ENCODE measurements at regions not wholly inside any gene's neighbourhood (a gene's known extent, or its start where the extent isn't known, plus 50 kb on each side); places are given as distances from the start of the nearest gene placed in this dataset.
A peak's percentile ranks its signal among the peaks of the same experiment; 100 is the strongest.

DNA sequence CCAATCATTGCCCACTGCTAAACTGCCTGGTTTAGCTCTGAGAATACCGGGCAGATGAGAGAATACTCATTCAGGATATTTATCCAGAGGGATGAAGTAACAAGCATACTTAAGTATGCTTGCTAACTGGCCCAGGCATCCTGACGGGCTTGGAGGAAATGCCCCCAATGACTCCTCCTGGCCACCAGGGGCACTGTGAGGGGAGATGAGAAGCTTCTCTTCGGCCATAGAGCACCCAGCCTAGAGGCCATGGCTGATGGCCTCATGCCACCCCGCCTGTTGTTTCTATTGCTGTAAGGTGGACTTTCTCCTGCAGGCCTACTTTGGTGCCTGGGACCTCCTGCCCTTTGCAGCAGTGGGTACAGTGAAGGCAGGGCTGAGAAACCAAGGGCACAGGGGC, 134.5 kb upstream of the FSTL4 start:
- no peak for FAIRE-seq
- no peak for DNase-seq (ENCODE audit: insufficient read length, low spot score)

DNA sequence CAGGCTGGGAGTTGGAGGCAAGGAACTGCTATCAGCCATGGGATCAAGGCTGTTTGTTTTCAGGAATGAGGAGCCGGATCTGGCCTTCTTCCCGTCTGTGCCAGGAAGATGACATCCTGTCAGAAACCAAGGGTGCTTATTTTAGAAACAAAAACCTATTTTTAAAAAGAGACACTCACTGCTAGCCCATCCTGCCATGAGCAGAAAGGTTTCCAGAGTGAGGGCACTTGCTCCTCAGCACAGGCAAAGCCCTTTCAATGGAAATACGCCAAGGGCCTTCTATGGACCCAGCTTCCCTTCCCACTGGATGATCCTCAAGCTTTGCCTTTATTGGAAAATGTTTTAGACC, 132.6 kb upstream of the FSTL4 start:
- DNase-seq (ENCODE audit: insufficient read length, low spot score) (no peak), FAIRE-seq (no peak)

DNA sequence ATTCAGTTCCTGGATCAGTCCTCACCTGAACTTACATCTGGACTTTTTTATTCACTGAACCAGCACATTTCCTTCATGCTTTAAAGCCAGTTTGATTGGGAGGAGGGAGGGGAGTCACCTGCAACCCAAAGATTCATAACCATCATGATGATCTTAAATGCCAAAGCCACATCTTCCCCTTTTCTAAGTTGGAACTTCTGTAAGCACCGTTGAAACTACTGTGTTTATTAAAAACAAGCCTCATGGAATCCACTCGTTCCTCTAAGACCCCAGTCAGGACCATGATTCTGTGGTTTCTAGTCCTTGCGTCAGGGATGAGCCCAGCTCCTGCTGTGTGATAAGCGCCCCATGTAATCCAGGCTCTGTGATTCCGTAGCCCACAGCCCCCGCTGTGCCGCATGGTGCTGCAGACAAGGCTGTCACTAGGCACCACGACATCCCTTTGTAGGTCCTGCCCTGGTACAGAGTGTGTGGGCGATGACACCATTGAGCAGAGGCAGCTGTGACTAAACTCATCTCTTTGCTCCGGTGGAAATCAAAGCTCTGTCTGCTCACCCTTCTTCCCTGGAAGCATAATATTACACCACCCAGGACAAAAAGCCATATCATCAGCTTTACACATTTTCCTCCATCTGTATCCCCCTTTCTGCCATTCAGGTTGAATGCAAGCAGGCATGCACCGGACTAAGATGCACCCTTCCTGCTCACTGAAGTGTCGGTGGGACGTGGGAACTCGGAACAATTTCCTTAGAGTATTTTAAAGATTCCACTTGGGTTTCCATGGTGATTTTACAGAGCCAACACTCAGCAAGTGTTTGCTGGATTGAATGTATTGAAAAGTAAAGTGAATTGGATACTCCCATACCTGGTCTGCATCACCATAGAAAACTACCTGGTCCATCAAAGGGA, 132.0 kb upstream of the FSTL4 start:
- no peak for DNase-seq (ENCODE audit: insufficient read length, low spot score)
- FAIRE-seq, result no peak

DNA sequence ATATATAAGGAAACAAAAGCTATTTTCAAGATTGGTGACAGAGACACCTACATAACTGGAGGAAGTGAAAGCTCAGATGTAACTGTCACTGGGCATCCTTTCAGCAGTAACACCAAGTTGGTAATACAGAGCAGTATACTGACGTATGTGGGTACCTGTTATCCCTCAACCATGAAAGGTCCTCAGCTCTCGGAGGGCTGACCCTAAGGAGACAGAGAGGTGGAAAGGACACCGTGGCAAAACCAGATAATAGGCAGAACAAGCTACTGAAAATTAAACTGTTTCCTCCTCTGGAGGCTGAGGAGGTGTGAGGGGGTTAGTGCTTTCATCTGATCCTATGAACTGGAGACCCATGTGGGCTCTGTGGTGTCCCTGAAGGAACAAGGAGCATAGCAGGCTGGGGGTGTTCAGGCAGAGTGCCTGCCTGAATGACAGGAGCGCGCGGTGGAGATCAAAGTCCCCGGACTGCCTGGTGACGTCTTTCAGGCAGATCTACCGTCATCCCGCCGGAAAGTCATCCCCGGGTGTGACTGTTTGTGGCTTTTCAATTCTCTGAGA, 130.2 kb upstream of the FSTL4 start:
- no peak for DNase-seq (ENCODE audit: insufficient read length, low spot score)
- FAIRE-seq, result no peak

DNA sequence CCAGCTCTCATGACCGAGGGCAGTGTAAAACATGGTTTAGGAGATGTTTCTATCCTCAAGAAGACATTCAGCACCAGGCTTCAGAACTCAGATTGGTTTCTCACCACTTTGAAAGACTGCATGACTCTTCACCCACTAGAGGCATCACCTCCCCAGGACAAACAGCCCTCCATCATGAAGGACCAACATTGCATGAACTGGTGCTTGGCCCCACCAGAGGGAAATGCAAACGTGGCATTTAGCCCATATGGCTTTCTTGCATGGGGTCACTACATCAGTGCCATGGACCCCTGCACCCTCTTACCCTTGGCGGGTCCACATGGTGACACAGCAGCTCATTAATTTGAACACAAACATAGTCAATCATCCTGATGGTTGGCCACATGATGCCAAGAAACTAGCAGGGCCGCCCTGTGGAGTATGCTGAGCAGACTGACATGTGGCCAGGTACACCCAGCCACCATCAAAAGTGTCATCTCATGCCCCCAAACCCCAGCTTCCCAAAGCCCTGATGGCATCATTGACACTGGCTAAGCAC, 129.5 kb upstream of the FSTL4 start:
- DNase-seq (ENCODE audit: insufficient read length, low spot score) (no peak), FAIRE-seq (no peak)

DNA sequence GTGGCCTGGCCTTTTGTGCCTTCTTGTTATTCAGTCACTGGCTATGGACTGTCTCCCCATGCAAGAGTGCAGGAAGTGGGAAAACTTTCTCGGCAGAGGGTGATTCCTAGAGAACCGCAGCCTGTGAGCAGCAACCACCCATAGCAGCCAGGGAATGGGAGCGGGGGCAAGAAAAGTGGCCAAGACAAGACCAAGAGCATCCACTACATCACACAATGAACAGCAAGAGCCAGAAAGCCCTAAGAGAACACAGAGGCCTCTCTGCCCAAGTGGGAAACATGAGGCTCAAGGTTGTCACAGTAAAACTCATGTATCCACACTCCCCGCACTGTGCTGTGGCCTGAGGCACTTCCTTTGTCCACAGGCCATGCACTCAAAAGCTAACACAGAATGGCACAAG, 129.1 kb upstream of the FSTL4 start:
- no peak for DNase-seq (ENCODE audit: insufficient read length, low spot score)
- no peak for FAIRE-seq

DNA sequence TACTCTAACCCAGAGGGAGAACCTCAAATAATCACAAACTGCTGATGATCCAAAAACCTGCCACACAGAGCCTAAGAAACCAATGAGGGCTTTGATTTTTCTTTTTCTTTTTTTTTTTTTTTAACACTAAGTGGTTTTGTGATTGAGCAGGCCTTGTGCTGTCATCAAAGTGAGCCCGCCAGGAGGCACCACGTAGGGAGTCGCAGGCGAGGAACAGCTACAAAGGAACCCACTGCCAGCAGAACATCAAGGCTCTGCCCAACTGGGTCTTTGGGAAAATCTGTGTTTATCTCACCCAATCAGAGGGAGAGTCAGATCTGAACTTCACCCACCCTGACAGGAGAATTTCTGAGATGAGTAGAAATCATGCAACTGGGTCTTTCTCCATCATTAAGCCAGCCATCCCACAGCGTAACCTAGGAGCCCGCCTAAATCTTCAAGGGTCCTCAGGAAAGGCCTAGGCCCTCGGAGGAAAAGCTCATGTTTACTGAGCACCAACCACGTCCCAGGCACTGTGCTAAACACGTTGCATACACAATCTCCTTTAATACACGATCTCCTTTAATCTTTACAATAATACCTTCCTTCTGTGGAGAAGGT, 126.9 kb upstream of the FSTL4 start:
- DNase-seq (ENCODE audit: insufficient read length, low spot score), result no peak
- no peak for FAIRE-seq

DNA sequence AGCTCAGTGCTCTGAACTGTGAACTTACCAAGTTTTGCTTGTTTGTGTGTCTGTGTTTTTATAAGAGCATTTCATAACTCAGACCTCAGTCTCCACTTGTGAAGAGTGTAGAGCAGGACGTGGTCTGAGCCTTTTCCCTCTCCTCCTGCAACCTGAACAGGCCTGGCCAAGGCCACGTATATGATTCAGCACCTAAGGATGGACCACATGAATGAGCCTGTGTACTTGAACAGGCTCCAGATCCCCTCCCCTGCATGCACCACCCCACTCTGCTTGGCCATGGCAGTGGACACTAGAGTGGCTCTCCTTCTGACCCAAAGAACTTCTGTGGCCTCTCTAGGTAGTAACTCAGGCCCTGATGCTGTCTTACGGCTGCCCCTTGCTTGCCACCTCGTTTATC, 125.9 kb upstream of the FSTL4 start:
- FAIRE-seq (no peak), DNase-seq (ENCODE audit: insufficient read length, low spot score) (no peak)

DNA sequence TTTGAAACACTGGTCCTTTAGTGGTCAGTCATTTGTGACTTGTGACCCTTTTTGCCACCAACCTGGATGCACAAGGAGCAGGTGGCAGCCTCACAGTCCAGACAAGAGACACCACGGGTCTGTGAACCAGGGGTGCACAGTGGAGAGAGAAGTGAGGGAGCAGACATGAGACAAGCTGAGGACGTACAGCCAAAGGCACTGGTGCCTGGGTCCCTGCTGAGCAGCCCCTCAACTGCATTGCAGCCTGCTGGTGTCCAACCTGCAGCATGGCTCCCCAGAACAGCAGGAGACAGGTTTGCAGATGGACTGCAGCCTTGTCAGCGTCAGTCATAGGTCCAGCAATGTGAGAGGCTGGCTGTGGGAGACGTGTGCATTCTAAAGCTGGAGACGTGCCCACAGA, 124.2 kb upstream of the FSTL4 start:
- no peak for DNase-seq (ENCODE audit: insufficient read length, low spot score)

DNA sequence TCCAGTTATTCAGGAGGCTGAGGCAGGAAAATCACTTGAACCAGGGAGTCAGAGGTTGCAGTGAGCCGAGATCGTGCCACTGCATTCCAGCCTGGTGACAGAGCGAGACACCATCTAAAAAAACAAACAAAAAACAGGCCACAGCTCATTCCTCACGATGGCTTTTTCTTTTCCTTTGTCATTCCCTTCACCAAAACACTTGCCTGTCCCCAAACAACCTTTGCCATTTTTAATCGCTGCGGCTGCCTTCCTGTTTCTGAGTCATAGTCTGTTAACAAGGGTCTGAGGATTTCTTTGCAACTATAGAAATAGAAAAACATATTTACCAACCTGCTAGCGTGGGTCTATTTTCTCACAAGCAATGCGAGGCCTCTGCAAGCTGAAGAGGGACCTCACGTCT, 123.0 kb upstream of the FSTL4 start:
- FAIRE-seq (no peak), DNase-seq (ENCODE audit: insufficient read length, low spot score) (peak; percentile 44)

More for the DNA sequence above, 124.2 kb upstream of the FSTL4 start:
- FAIRE-seq, result no peak

DNA sequence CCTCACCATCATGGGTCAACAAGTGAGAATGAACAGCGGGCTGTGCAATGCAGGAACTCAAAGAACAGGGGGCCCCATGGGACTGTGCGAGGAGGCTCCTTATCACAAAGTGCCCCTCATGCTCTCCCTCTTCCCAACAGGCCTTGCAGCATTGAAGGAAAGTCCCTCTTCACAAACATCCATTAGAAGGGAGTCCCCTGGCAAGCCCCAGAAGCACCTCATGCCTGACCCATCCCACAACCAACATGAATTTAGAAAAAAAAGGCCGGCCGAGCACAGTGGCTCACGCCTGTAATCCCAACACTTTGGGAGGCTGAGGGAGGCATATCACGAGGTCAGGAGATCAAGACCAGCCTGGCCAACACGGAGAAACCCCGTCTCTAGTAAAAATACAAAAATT, 122.6 kb upstream of the FSTL4 start:
- no peak for FAIRE-seq

DNA sequence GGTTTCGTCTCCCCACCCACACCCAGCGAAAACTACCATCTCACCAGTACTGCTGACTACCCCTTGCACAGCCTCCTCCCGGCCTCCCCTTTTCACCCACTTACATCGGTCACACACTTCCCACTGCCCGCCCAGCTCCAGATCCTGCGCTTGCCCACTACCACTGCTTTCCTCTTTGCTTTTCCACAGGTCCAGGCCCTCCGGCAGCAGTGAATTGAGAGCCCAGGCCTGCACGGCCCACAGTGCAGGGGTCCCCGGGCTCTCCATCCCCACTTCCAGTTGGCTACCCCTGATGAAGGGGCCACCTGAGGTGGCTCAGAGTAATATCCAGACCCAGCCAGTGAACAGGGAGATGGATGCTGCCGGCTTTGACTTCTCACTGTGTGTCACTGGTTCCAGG, 120.2 kb upstream of the FSTL4 start:
- no peak for FAIRE-seq
- DNase-seq (ENCODE audit: insufficient read length, low spot score), result no peak

More for the DNA sequence above, 122.6 kb upstream of the FSTL4 start:
- no peak for DNase-seq (ENCODE audit: insufficient read length, low spot score)

DNA sequence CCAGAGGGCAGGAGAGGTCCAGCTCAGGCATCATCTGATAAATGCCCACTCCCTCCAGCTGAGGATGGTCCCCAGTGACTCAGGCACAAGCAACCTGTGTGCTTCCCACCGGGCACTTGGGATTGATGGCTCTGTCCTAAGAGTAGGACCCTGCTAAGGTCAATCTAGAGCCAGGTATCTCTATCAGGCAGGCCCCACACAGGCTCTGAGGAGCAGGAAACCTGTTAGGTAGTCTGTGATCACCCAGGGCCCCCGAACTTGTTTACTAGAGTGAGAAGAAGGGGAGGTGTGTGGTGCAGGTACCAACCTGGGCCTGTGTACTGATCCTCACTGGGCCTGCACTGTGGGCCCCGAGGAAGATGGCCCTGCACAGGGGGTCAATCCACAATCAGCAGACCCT, 119.6 kb upstream of the FSTL4 start:
- DNase-seq (ENCODE audit: insufficient read length, low spot score), result no peak
- no peak for FAIRE-seq

DNA sequence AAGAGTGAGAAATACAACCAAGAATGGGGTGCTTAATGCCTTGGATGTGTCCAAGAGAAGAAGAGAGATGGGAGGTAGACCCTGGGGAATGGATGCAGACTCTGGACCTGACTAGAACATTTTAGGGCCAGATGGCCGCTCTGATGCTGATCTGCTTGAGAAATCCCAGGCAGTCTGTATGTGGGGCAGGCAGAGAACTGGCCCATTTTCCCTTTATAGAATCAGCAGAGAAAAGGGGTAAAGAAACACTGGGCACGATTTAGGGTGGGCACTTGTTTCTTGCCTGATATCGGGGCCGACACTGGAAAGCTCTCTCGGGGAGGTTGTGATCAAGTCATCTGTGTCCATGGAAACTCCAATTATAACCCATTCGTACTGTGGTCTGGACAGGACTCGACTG, 118.5 kb upstream of the FSTL4 start:
- DNase-seq (ENCODE audit: insufficient read length, low spot score), result no peak
- no peak for FAIRE-seq

DNA sequence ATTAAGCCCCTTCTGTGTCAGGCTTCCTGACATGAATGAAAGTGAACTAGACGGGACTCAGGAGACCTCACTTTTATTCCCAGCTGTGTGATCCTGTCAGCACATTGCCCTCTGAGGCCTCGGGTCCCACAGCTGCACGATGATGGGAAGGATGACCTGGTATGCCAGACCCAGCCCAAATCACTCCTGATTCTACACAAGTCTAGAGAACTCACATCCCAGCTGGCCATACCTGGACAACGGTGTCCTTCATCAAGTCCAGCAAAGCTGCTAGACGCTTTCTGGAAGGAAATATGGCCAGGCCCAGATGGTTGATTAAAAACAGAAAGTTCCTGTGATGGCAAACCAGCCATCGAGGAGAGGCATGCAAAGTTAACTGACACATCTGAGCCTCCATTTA, 118.0 kb upstream of the FSTL4 start:
- no peak for FAIRE-seq
- DNase-seq (ENCODE audit: insufficient read length, low spot score), result no peak

DNA sequence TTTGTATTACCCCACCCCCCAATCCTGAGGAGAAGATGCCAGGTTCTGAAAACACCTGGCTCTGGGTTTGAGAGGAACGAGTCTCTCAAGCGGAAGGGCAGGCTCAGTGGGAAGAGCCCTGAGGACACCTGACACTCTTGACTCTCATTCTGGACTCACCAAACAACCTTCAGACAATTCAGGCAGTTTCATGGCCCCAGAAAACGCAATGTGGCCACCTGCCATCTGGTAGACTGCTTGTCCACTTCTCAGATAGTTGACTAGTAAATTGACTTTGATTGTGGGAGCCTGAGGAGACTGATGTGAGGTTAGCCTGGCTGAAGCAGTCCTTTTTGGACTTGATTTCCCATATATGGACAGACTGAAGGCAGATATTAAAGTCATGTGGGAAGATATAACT, 117.5 kb upstream of the FSTL4 start:
- FAIRE-seq (no peak), DNase-seq (ENCODE audit: insufficient read length, low spot score) (no peak)

DNA sequence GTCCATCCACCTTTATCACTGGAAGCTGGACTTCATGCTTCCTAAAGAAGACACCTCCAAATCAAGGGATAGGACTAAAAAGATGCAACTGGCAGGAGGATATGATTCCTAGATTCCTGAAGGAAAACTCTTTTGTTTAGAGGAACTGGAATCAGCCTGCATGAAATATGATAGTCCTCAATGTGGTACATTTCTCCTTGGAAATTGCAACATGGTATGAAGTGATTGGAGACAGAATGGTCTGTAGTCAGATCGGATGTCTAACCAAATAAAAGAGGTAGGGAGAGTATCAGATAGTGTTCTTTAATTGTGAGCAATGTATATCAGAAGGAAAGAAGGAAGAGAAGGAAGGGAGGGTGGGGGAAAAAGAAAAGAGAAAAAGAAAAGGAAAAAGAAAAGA, 116.1 kb upstream of the FSTL4 start:
- no peak for FAIRE-seq
- DNase-seq (ENCODE audit: insufficient read length, low spot score), result no peak

DNA sequence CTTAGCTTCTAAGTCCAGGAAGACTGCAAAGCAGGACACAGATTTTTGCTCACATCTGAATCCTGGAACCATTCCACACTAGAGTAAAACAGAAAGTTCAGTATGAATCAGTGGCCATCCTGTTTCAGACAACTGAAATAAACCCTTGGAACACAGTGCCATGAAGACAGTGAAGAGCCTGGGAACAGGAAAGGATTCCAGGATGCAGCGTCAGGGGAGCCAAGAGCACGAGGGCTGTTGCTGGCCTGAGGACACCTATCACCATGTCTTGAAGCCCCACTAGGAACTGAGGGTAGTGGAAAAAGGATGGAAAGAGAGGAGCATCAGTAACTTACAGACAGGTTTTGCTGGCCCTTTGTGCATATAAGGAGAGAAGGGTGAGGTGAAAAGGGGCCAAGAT, 115.3 kb upstream of the FSTL4 start:
- DNase-seq (ENCODE audit: insufficient read length, low spot score), result no peak
- no peak for FAIRE-seq

DNA sequence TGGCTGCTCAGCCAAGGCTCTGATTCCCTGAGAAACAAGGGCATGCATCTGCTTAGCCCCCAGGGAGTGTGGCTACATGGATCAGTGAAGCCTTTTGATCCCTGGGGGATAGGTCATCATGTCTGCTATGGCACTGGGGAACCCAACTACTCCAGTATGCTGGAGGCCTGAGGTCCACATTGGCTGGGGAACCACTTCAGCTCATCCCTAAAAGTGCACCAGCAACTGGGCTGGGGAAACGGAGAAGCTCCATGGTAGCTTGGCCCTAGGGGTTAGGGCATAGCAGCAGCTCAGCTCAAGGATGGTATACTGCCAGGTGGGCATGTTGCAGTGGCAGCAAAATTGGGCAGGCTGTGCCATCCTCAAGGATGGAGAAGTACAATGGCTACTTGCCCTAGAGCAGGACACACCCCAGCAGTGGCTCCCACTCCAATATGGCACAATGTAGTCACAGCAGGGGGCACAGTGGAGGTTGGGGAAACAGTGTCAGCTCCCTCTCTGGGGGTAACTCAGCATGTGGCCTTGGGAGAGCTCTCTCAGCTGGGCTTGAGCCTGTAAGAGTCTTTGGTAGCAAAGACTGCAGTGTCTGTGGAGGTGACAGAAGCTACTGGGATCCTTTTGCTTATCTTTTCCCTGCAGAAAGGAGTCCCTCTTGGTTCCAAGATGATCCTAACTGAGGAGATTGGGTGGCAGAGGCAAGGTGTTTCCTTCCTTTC, 111.5 kb upstream of the FSTL4 start:
- FAIRE-seq (no peak), DNase-seq (ENCODE audit: insufficient read length, low spot score) (no peak)

DNA sequence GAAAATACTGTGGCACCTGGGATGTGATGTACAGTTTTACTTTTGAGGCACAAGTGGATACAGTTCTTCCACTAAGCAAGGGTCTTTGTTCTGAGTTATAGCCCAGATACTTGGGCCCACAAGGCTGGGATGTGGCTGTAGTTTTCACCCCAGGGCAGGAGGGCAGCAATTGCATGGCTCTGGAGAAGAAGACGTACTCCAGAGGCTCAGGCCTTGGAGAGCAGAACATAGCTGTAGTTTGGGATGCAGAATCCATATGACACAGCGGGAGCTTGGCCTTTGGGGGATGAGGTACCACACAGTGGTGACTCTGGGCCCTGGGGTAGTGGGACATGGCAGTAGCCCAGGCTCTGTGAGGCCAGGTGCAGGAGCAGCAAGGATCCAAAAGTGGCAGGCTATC, 110.8 kb upstream of the FSTL4 start:
- DNase-seq (ENCODE audit: insufficient read length, low spot score) (no peak), FAIRE-seq (no peak)

DNA sequence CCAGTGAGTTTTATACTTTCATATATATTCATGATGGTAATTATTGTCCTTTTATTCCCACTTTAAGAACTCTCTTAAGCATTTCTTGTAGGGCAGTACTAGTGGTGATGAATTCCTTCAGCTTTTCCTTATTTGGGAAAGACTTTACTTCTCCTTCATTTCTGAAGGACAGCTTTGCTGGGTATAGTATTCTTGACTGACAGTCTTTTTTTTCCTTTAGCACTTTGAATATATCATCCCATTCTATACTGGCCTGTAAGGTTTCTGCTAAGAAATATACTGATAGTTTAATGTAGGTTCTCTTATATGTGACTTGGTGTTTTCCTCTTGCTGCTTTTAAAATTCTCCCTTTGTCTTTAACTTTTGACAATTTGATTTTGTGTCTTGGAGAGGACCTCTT, 109.0 kb upstream of the FSTL4 start:
- FAIRE-seq (no peak), DNase-seq (ENCODE audit: insufficient read length, low spot score) (no peak)
